NCI-H460 (cell line): ENCODE measurements at regions not wholly inside any gene's neighbourhood (a gene's known extent, or its start where the extent isn't known, plus 50 kb on each side); places are given as distances from the start of the nearest gene placed in this dataset.
A peak's percentile ranks its signal among the peaks of the same experiment; 100 is the strongest.

ENCODE experiments used
- DNase-seq: peaks from one replicate; pipeline ENCODE4 v3.0.0-alpha.2; 2016; ENCODE audit warnings: low read depth; ENCODE audit errors: extremely low read depth

DNA sequence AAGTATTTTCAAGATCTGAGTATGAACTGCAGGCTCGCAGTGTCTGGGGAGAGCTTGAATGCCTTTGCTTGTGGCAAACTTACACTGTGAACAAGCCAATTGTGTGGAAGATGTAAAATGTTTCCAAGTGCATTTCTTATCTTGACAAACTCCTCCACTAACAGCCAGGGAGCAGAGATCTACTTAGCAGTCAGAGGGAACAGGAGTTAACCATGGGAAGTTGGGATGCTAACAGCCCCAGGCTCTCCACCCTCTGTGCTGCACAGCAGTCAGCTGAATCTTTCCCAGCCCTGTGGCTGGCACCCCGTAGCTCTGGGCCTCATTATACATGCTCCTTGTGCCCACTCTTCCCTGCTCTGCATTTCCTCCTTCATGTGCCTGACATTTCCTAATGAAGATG, 450.2 kb downstream of the TSN start:
- no peak for DNase-seq

- DNase-seq = no peak
These were observed 450.6 kb downstream of the TSN start for GRCh38 chr2:122206101-122206500.

- DNase-seq = no peak
These were observed 453.9 kb downstream of the TSN start for GRCh38 chr2:122209377-122209776.

GRCh38 chr2:122210065-122210464, 454.6 kb downstream of the TSN start:
- DNase-seq = no peak

DNA sequence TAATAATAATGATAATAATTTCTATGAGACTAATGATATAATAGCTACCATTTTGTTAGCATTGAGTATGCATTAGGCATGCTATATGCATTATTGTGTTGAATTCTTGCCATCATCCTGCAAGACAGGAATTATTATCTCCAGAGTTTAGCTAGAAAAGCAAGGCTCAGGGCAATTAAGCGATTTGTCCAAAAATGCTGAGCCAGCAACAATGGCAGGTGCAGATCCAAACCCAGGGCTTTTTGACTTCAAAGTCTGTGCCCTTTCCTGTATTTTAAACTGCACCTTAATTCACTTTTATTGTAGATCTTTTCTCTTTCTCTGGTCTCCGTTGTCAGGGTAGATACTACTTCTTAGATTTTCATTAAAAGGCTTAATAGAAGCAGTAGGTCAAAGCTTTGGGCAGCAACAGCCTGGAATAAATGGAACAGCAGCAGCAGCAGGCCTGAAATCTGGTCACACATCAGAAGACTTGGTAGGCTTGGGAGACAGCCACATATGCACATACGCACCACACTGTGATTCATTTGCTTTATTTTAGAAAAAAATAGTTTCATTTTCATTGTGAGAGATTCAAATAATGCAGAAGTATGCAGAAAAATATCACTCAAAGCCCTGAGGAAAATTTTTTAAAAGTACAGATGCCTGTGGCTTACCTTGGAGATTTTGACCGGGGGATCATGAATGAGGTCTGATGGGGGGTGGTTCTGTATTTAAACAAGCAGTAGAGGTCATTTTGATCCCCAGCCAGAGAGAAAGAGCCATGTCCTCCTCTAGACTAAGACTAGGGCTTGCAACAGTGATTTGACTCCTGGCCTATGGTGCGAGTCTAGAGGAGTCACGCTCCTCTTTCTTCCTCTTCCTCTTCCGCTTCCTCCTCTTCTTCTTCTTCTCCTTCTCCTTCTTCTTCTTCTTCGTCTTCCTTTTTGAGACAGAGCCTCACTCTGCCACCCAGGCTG, 455.7 kb downstream of the TSN start:
- no peak for DNase-seq

GRCh38 chr2:122213312-122213711, 457.9 kb downstream of the TSN start:
- DNase-seq = no peak

DNA sequence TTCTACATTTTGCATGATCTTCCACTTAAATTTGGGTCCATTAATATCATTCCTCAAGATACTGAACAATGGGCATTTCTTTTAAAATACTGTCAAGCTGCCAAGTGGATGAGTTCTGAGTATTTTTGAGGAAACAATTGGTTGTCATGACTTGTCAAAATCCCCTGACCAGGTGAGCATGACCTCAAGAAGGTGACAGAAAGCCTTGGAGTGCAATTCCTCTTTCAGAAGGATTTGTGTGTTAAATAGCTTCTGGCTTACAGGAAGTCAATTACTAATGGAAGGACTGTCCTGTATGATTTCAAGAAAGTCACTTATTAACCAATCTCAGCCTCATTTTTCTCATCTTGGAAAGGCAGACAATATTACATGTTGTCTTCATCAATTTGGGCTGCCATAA, 460.6 kb downstream of the TSN start:
- no peak for DNase-seq

- no peak for DNase-seq
These were observed 461.4 kb downstream of the TSN start for GRCh38 chr2:122216901-122217300.

- DNase-seq = no peak
These were observed 463.1 kb downstream of the TSN start for GRCh38 chr2:122218596-122218995.

DNA sequence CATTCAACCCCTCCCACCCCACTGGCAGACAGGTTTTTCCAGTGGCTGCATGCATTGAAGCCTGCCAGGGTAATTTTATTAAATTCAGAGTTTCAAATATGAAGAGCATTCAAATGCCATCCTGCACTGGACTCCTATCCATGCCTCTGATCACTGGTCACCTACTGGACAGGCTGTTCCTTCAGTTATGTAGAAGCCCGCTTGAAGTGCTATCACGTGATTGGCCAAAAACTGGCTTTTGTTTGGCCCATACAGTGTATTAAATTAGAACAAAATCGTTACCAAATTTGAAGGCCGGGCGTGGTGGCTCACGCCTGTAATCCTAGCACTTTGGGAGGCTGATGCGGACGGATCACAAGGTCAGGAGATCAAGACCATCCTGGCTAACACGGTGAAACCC, 464.1 kb downstream of the TSN start:
- DNase-seq = no peak

- no peak for DNase-seq
These were observed 466.2 kb downstream of the TSN start for GRCh38 chr2:122221665-122222064.

GRCh38 chr2:122231296-122231695, 475.8 kb downstream of the TSN start:
- no peak for DNase-seq

DNA sequence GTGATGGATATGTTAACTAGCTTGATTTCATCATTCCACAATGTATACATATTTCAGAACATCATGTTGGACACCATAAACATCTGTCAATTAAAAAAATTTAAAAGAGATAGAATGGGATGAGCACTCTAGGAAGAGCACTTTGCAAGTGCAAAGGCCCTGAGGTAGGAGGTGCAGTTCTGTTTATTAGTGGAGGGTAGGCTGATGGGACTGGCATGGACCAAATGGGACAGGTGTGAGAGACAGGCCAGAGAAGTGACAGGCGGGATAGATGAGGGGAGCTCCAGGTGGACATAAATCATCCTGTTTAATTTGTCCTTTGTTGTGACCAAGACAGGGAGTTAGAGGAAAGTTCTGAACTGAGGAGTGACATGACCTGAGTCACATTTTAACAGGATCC, 477.9 kb downstream of the TSN start:
- no peak for DNase-seq

DNA sequence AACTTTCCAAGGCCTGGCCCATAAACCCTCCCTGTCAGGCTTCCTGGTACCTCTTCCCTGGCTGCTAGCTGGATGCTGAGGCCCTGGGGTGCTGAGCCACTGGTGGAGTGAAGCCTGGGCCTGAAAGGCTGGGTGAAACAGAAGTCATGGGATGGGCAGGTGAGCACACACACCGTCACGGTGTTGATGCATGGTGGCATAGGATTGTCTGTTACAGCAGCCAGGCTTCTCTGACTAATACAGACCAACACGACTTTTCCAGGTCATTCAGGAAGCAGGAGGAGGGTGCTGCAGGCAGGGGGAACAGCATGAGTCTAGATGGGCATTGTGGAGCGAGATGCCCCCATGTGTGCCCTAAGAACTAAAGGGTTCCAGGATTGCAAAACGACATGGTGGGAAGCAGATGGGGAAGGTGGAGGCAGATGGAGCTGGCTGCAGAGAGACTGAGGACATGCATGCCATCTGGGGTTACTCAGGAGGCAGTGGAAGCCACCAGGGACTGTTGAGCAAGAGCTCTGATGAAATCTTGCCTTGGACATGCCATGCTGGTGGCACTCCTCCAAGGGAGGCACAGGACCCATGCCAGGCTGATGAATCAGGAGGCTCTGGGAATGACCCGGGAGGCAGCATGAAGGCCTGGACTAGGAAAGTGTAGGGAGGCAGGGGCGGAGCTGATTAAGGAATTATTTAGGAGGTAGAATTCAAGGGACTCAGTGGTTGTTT, 480.9 kb downstream of the TSN start:
- peak; percentile 98 for DNase-seq

- no peak for DNase-seq
These were observed 481.5 kb downstream of the TSN start for GRCh38 chr2:122236925-122237324.

- DNase-seq = no peak
These were observed 482.0 kb downstream of the TSN start for GRCh38 chr2:122237450-122237849.

DNA sequence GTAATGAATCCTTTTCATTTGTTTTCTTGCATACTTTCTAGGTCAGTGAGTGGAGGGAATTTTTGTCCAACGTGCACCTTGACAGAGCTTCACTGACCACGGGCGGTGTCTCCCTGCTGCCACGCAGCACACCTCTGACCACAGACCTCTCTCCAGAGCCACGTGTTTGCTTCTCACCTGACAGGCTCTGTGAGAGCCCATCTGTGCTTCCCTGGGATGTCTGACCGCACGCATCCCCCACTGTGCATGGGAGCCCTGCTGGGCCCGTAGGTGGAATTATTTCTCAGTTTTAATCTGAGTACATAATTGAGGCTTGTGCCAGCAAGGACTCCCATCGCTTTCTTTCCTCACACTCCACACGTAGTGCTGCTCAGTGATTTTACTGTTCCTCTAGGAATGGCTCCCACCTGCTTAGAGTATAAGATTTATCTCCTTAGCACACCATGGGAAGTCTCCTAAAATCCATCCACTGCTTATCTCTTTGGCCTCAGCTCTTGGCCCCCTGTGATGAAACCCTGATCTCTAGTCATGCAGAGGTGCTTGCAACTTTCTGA, 482.6 kb downstream of the TSN start:
- no peak for DNase-seq

GRCh38 chr2:122239440-122239839, 484.0 kb downstream of the TSN start:
- DNase-seq = no peak

DNA sequence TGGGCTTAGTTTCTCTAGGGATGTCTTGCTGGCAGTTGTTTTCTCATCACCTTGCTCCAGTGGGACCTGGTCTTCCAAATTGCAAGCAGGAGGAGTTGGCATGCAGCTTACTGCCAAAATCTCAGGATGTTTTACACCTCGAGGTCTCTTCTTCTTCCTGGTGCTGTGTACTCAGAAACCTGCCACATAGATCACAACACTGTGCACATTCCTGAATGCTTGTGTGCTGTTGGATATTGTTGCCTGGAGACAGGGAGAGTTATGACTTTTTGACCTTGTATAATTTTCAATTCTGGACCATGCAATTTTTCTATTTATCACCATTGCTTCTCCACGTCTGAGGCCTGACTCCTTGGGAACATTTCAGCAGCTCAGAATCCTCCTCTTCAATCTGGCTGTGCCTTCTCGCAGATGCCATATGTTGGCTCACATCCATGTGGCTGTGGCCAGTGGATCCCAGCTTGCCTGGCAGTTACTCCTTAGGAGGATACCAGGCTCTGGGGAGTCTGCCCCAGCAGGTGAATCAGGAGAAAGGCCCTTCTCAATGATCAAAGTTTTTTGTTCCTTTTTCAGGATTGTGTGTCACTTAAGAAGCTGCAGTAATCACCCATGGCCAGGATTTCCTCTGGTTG, 489.3 kb downstream of the TSN start:
- no peak for DNase-seq

- no peak for DNase-seq
These were observed 494.2 kb downstream of the TSN start for GRCh38 chr2:122249673-122250072.

GRCh38 chr2:122251158-122251557, 495.7 kb downstream of the TSN start:
- no peak for DNase-seq
